Lower leg skin (tissue), 3 donors: ENCODE measurements at regions not wholly inside any gene's neighbourhood (a gene's known extent, or its start where the extent isn't known, plus 50 kb on each side); places are given as distances from the start of the nearest gene placed in this dataset.
"Not testable (repeated sequence)": the region's sequence is repeated elsewhere in the genome, so short reads cannot be mapped to it uniquely, and the experiment has no call there.

Experiments used
- CTCF ChIP-seq, 3 donors: fragments of 450-650 bp; IDR thresholded peaks; one replicate each; pipeline ENCODE4 v1.5.1; 2016; ENCODE audit warnings: antibody characterized with exemption in 3 of 3, mild to moderate bottlenecking in 3 of 3, moderate library complexity in 2 of 3
- POLR2A ChIP-seq, 2 donors: fragments of 450-650 bp; IDR thresholded peaks; one replicate each; pipeline ENCODE4 v1.6.1; 2016 to 2017; ENCODE audit warnings: antibody characterized with exemption in 2 of 2, mild to moderate bottlenecking in 1 of 2, moderate library complexity in 1 of 2

GRCh38 chr17:27089079-27089928 is 204.6 kb upstream of the WSB1 start:
- TF ChIP-seq POLR2A, CTCF (IDR thresholded peaks at IDR 0.05): not testable (repeated sequence)
